ENCODE measurements at regions not wholly inside any gene's neighbourhood (a gene's known extent, or its start where the extent isn't known, plus 50 kb on each side); places are given as distances from the start of the nearest gene placed in this dataset.

GRCh38 chr20:60107621-60108390 is 149.6 kb downstream of the CDH26 start:
- no peak for TF ChIP-seq CTCF (IDR thresholded peaks at IDR 0.05; ENCODE audit: insufficient read depth, low read length)
- no peak for TF ChIP-seq POLR2AphosphoS5 (IDR thresholded peaks at IDR 0.05; ENCODE audit: low read depth)
- no peak for TF ChIP-seq REST (IDR thresholded peaks at IDR 0.05; ENCODE audit: insufficient replicate concordance, low read depth)

Measured in HL-60 (cell line).